ENCODE measurements at regions not wholly inside any gene's neighbourhood (a gene's known extent, or its start where the extent isn't known, plus 50 kb on each side); places are given as distances from the start of the nearest gene placed in this dataset.

- FAIRE-seq (no peak), DNase-seq (ENCODE audit: insufficient read length, low spot score) (no peak)
- TF ChIP-seq PAX5 (IDR thresholded peaks at IDR 0.05; ENCODE audit: insufficient read depth, low read length, severe bottlenecking) (no peak), TAF1 (IDR thresholded peaks at IDR 0.05; ENCODE audit: low read depth, low read length) (no peak), POU2F2 (IDR thresholded peaks at IDR 0.05; ENCODE audit: low read depth, low read length) (no peak), SPI1 (IDR thresholded peaks at IDR 0.05; ENCODE audit: low read depth, low read length) (no peak), POLR2AphosphoS5 (IDR thresholded peaks at IDR 0.05; ENCODE audit: low read depth, low read length) (no peak), POLR2A (IDR thresholded peaks at IDR 0.05; ENCODE audit: low read depth, low read length) (no peak)
Observed at GRCh38 chr1:239250353-239251035, 135.9 kb upstream of the CHRM3 start.

DNA sequence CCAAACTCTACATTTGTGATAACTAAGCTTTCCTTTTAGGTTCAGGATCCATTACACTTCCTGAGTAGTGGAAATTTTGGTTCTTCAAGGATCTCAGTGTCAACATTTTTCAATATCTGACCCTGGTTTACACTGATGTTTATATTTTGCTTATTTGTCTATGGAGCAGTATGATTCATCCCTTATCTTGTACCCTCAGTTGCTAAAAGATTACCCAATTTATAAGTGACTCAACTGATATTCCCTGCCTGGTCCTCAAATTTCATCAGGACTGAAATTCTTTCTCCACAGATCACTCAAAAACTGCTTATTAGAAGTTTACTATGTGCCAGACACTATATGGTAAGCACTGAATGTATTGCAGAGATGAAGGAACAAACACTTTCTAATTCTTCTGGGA is 139.1 kb upstream of the CHRM3 start:
- DNase-seq (ENCODE audit: insufficient read length, low spot score) = no peak
- FAIRE-seq = no peak
- TF ChIP-seq SPI1 (IDR thresholded peaks at IDR 0.05; ENCODE audit: low read depth, low read length) = no peak
- no peak for TF ChIP-seq POLR2A (IDR thresholded peaks at IDR 0.05; ENCODE audit: low read depth, low read length)
- TF ChIP-seq POU2F2 (IDR thresholded peaks at IDR 0.05; ENCODE audit: low read depth, low read length) = no peak
- no peak for TF ChIP-seq POLR2AphosphoS5 (IDR thresholded peaks at IDR 0.05; ENCODE audit: low read depth, low read length)
- no peak for TF ChIP-seq PAX5 (IDR thresholded peaks at IDR 0.05; ENCODE audit: insufficient read depth, low read length, severe bottlenecking)
- TF ChIP-seq TAF1 (IDR thresholded peaks at IDR 0.05; ENCODE audit: low read depth, low read length) = no peak

DNA sequence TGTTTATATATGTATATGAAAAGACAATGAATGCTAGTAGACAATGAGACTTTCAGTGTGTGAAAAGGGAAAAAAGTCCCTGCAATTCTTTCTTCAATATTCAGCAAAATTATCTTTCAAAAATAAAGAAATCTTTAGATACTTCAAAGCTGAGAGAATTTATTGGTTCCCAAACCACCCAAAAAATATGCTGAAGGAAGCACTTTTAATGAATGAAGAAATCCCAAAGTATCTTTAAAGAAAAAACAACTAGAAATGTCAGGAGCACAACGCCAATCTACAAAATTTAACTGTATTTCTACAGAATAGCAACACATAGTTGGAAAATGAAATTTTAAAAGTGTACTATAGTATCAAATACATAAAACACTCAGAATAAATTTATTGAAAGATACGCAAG is 142.3 kb upstream of the CHRM3 start:
- DNase-seq (ENCODE audit: insufficient read length, low spot score) (no peak), FAIRE-seq (no peak)
- TF ChIP-seq POU2F2 (IDR thresholded peaks at IDR 0.05; ENCODE audit: low read depth, low read length) = no peak
- TF ChIP-seq POLR2A (IDR thresholded peaks at IDR 0.05; ENCODE audit: low read depth, low read length) = no peak
- no peak for TF ChIP-seq PAX5 (IDR thresholded peaks at IDR 0.05; ENCODE audit: insufficient read depth, low read length, severe bottlenecking)
- no peak for TF ChIP-seq TAF1 (IDR thresholded peaks at IDR 0.05; ENCODE audit: low read depth, low read length)
- no peak for TF ChIP-seq SPI1 (IDR thresholded peaks at IDR 0.05; ENCODE audit: low read depth, low read length)
- TF ChIP-seq POLR2AphosphoS5 (IDR thresholded peaks at IDR 0.05; ENCODE audit: low read depth, low read length) = no peak

DNA sequence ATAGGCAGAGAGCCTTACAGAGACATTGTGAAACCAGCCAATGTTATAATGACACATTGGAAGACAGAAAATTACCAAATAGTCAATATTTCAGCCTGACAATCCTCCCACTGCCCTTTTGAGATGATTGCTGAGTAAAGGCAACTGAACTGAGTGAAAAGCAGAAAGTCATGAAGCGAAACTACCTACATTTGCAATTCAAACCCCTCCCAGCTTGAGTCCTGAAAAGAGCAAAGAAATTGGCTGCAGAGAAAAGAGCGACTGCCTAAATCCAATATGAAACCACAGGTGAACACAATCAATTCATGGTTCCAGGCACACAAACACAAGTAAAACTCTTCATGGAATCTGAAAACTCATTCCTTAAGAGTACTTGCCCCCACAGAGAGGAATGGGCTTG is 143.4 kb upstream of the CHRM3 start:
- no peak for TF ChIP-seq POLR2A (IDR thresholded peaks at IDR 0.05; ENCODE audit: low read depth, low read length)
- TF ChIP-seq PAX5 (IDR thresholded peaks at IDR 0.05; ENCODE audit: insufficient read depth, low read length, severe bottlenecking) = no peak
- no peak for TF ChIP-seq SPI1 (IDR thresholded peaks at IDR 0.05; ENCODE audit: low read depth, low read length)
- TF ChIP-seq POLR2AphosphoS5 (IDR thresholded peaks at IDR 0.05; ENCODE audit: low read depth, low read length) = no peak
- TF ChIP-seq POU2F2 (IDR thresholded peaks at IDR 0.05; ENCODE audit: low read depth, low read length) = no peak
- FAIRE-seq (no peak), DNase-seq (ENCODE audit: insufficient read length, low spot score) (no peak)

DNA sequence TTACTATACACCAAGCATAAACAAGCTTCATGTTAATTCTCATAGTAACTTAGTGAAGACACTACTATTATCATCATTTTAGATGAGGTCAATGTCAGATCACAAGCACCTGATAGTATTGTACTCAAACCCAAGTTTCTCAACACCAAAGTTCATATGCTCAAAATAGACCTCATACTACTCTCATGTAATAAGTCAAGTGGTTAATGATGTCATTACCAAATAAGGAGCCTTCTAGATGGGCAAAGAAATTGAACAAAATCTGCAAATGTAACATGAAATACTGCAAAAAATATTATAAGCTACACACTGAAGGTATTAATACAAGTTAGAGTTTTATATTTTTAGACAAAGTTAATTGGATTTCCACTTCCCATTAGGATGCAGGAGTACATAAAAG is 144.0 kb upstream of the CHRM3 start:
- TF ChIP-seq SPI1 (IDR thresholded peaks at IDR 0.05; ENCODE audit: low read depth, low read length) = no peak
- TF ChIP-seq TAF1 (IDR thresholded peaks at IDR 0.05; ENCODE audit: low read depth, low read length) = no peak
- no peak for TF ChIP-seq POU2F2 (IDR thresholded peaks at IDR 0.05; ENCODE audit: low read depth, low read length)
- no peak for FAIRE-seq
- no peak for DNase-seq (ENCODE audit: insufficient read length, low spot score)

DNA sequence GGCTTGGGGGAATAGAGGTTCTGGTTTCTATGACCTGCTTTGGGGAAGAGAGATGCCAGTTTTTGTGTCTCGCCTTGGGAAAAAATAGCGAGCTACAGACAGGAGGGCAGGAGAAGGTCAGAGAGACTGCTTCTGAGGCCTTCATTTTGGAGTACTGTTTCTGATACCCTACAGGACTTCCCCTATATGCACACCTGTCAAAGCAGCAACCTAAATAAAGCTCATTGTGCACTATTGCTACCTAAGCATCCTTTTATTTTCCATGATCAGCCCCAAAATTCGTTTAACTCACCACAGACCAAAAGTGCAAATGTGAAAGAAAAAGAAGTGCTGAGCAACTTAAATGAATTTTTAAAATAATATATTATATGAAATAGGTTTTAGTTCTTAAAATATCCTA is 145.6 kb upstream of the CHRM3 start:
- DNase-seq (ENCODE audit: insufficient read length, low spot score) = no peak
- no peak for FAIRE-seq
- no peak for TF ChIP-seq POLR2AphosphoS5 (IDR thresholded peaks at IDR 0.05; ENCODE audit: low read depth, low read length)
- TF ChIP-seq PAX5 (IDR thresholded peaks at IDR 0.05; ENCODE audit: insufficient read depth, low read length, severe bottlenecking) = no peak
- TF ChIP-seq SPI1 (IDR thresholded peaks at IDR 0.05; ENCODE audit: low read depth, low read length) = no peak
- TF ChIP-seq POLR2A (IDR thresholded peaks at IDR 0.05; ENCODE audit: low read depth, low read length) = no peak
- no peak for TF ChIP-seq TAF1 (IDR thresholded peaks at IDR 0.05; ENCODE audit: low read depth, low read length)
- TF ChIP-seq POU2F2 (IDR thresholded peaks at IDR 0.05; ENCODE audit: low read depth, low read length) = no peak

- FAIRE-seq = no peak
- DNase-seq (ENCODE audit: insufficient read length, low spot score) = no peak
- TF ChIP-seq SPI1 (IDR thresholded peaks at IDR 0.05; ENCODE audit: low read depth, low read length) (no peak), TAF1 (IDR thresholded peaks at IDR 0.05; ENCODE audit: low read depth, low read length) (no peak), POLR2AphosphoS5 (IDR thresholded peaks at IDR 0.05; ENCODE audit: low read depth, low read length) (no peak), PAX5 (IDR thresholded peaks at IDR 0.05; ENCODE audit: insufficient read depth, low read length, severe bottlenecking) (no peak), POLR2A (IDR thresholded peaks at IDR 0.05; ENCODE audit: low read depth, low read length) (no peak), POU2F2 (IDR thresholded peaks at IDR 0.05; ENCODE audit: low read depth, low read length) (no peak)
Observed at GRCh38 chr1:239239529-239239928, 146.8 kb upstream of the CHRM3 start.

DNA sequence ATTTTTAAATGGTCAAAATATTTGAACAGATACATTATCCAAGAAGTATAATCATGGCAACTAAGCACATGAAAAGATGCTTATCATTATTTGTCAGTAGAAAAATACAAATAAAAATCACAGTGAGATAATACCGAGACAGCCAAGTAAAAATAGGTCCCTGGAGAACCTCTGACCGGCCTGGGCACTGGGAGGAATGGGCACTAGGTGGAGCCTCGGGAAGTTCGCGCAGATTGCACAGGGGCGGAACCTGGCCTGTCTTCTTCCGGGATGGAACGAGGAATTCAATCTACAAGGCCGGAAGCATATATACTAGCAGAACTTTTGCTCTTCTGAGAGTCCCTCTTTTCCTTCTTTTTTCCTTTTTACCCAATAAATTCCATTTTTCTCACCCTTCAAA is 148.5 kb upstream of the CHRM3 start:
- FAIRE-seq (no peak), DNase-seq (ENCODE audit: insufficient read length, low spot score) (no peak)
- TF ChIP-seq SPI1 (IDR thresholded peaks at IDR 0.05; ENCODE audit: low read depth, low read length) = no peak
- TF ChIP-seq POLR2A (IDR thresholded peaks at IDR 0.05; ENCODE audit: low read depth, low read length) = no peak
- TF ChIP-seq TAF1 (IDR thresholded peaks at IDR 0.05; ENCODE audit: low read depth, low read length) = no peak
- no peak for TF ChIP-seq POU2F2 (IDR thresholded peaks at IDR 0.05; ENCODE audit: low read depth, low read length)
- no peak for TF ChIP-seq POLR2AphosphoS5 (IDR thresholded peaks at IDR 0.05; ENCODE audit: low read depth, low read length)
- no peak for TF ChIP-seq PAX5 (IDR thresholded peaks at IDR 0.05; ENCODE audit: insufficient read depth, low read length, severe bottlenecking)

GRCh38 chr1:239233626-239234025 is 152.7 kb upstream of the CHRM3 start:
- TF ChIP-seq POLR2A (IDR thresholded peaks at IDR 0.05; ENCODE audit: low read depth, low read length) (no peak), TAF1 (IDR thresholded peaks at IDR 0.05; ENCODE audit: low read depth, low read length) (no peak), SPI1 (IDR thresholded peaks at IDR 0.05; ENCODE audit: low read depth, low read length) (no peak), POU2F2 (IDR thresholded peaks at IDR 0.05; ENCODE audit: low read depth, low read length) (no peak), PAX5 (IDR thresholded peaks at IDR 0.05; ENCODE audit: insufficient read depth, low read length, severe bottlenecking) (no peak), POLR2AphosphoS5 (IDR thresholded peaks at IDR 0.05; ENCODE audit: low read depth, low read length) (no peak)

DNA sequence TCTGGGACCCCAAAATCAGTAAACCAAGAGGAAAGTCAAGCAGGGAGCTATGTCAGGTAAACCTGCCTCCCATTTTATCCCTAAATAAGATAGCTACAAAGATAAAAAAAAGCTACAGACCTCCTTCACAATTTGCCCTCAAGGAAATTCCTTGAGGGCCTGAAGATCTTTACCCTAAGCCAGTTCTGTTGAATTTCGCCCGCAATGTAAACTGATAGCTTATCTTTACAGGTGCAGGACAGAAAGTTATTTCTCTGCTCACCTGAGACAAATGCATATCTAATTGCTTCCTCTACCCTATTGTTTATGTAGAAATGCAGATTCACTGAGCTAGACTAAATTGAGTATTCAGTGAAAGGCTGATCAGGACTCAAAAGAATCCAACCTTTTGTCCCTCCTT is 153.4 kb upstream of the CHRM3 start:
- no peak for TF ChIP-seq SPI1 (IDR thresholded peaks at IDR 0.05; ENCODE audit: low read depth, low read length)
- no peak for TF ChIP-seq POU2F2 (IDR thresholded peaks at IDR 0.05; ENCODE audit: low read depth, low read length)
- no peak for TF ChIP-seq PAX5 (IDR thresholded peaks at IDR 0.05; ENCODE audit: insufficient read depth, low read length, severe bottlenecking)
- no peak for TF ChIP-seq TAF1 (IDR thresholded peaks at IDR 0.05; ENCODE audit: low read depth, low read length)
- TF ChIP-seq POLR2AphosphoS5 (IDR thresholded peaks at IDR 0.05; ENCODE audit: low read depth, low read length) = no peak
- TF ChIP-seq POLR2A (IDR thresholded peaks at IDR 0.05; ENCODE audit: low read depth, low read length) = no peak
- FAIRE-seq (no peak), DNase-seq (ENCODE audit: insufficient read length, low spot score) (no peak)

More at GRCh38 chr1:239233626-239234025, 152.7 kb upstream of the CHRM3 start:
- FAIRE-seq (no peak), DNase-seq (ENCODE audit: insufficient read length, low spot score) (no peak)

Measured in GM12891 (cell line).